ENCODE measurements at regions not wholly inside any gene's neighbourhood (a gene's known extent, or its start where the extent isn't known, plus 50 kb on each side); places are given as distances from the start of the nearest gene placed in this dataset.

DNA sequence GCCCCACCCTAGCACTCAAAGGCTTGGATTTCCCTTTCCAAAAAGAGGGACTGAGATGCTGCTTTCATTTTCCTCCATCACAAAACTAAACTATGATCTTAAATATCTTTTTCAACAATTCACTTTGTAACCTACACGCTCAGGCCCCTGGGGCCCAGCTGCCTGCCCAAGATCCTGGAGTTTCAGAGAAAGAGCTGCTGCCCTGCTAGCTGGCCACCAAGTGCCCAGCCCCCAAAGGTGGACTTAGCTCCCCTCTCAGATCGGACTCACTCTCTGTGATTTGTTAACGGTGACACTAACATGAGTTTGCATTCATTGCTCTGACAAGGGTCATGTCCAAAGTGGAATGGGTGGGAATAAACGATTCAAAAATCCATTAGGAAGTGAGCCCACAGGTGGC is 119.6 kb upstream of the SMAD3 start:
- DNase-seq (ENCODE audit: low read depth): no peak

DNA sequence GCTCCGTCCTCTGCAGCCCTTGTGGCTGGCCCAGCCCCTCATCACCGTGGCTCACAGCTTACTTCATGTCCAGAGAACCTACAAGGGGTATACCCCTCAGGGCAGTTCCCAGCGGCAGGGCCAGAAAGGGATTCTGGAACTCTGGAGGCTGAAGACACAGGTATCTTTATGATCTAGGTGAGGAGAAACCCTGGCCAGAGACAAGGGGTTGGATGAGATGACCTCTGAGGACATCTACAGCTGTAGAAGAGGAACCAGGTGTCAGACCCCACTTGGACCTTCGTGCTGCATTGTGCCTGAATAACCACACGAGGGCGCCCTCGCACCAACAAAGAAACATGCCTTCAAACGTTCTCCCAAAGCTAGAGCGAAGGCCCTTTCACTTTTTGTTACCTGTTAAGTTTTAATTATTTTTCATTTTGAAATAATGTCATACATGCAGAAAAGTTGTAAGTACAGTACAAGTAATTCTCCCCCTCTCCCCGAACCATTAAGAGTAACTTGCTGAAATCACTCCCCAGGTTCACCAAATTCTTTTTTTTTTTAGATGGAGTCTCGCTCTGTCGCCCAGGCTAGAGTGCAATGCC is 118.7 kb upstream of the SMAD3 start:
- peak; percentile 44 for DNase-seq (ENCODE audit: low read depth)

DNA sequence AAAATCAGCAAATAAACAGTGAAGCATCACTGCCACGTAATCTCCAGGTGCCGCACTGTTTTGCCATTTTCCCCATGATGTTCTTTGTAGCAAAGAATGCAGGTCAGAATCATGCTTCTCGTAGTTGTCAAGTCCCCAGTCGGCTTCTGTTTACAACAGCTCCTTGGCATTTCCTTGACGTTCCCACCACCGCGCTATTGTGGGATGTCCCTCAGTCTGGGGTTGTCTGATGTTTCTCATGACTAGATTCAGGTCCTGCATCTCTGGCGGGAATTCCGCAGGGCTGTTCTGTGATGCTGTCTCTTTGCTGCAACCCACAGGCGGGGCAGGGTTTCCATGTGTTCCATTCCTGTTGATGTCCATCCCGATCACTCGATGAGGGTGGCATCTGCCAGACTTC is 117.9 kb upstream of the SMAD3 start:
- DNase-seq (ENCODE audit: low read depth): no peak

DNA sequence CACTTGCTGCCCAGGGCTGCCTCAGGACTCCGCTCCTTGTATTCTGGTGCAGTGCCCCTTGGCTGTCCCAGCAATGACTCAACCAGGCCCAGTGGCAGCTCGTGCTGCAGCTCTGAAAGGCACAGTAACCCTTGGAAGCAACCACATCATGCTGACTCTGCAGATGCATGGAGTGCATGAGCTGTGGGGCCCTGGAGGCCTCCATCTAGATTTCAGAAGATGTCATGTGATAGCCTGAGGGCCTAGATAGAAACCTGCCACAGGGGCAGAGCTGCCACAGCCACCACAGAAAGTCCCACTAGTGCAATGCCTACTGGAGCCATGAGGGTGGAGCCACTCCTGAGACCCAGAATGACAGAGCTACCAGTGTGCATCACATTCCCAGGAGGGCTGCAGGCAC is 117.1 kb upstream of the SMAD3 start:
- peak; percentile 46 for DNase-seq (ENCODE audit: low read depth)

DNA sequence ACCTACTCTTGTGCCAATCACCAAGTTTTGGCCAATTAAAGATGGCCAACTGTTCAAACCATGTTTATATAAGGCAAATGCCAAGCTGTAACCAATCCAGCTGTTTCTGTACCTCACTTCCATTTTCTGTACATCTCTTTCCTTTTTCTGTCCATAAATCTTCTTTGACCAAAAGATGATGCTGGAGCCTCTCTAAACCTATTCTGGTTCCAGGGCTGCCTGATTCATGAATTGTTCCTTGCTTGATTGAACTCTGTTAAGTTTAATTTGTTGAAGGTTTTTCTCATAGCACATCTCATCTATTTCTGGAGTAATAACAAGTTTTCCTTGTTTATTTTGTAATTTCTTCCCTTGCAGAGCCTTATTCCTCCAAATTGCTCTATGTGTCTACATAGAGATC is 115.3 kb upstream of the SMAD3 start:
- no peak for DNase-seq (ENCODE audit: low read depth)

DNA sequence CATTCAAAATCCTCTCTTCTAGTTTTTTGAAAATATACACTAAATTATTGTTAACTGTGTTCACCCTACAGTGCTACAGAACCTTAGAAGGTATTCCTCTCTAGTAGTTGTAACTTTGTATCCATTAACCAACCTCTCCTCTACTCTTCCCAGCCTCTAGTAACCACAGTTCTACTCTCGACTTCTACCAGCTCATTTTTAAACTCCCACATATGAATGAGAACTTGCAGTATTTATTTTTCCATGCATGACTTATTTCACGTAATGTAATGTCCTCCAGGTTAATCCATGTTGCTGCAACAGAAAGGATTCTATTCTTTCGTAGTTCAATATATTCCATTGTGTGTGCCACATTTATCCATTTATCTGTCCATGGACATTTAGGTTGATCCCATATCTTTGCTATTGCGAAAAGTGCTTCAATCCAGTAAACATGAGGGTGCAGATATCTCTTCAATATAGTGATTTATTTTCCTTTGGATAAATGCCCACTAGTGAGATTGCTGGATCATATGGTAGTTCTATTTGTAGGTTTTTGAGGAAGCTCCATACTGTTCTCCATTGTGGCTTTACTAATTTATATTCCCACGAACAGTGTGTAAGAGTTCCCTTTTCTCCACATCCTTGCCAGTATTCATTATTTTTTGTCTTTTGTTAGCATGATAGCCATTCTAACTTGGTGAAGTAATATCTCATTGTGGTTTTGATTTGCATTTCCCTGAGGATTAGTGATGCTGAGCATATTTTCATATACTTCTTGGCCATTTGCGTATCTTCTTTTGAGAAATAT is 113.7 kb upstream of the SMAD3 start:
- DNase-seq (ENCODE audit: low read depth): peak; percentile 45

DNA sequence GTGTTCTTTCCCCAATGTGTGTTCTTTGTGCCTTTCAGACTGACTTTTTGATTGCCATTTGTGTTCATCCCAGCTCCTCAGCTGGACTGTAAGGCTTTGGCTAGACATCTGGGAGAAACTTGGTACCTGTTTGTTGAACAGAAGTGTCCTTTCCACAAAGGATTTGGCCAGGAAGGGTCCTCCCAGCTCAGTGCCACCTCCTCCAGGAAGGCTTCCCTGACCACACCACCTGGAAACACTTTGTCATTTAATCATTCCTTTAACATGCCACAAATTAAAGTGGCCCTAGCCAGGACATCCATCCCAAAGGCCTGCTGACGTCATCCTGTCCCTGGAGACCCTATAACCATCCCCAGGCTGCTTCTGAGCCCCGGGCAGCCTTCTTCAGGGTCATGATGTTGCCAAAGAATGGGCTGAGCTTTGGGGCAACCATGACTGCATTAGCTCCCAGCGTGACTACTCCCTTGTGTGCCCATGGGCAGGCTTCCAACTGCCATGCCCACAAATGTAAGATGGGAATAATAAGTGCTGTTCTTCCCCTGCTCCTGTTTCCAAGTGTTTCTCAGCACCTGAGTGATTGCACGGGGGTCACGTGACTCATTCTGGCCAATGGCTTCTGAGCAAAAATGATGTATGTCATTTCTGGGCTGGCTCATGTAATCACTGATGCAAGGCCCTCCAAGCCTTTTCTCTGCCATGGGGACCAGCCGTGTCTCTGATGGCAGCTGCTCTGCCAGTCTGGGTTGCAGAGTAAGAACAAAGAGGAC is 112.5 kb upstream of the SMAD3 start:
- no peak for DNase-seq (ENCODE audit: low read depth)

DNA sequence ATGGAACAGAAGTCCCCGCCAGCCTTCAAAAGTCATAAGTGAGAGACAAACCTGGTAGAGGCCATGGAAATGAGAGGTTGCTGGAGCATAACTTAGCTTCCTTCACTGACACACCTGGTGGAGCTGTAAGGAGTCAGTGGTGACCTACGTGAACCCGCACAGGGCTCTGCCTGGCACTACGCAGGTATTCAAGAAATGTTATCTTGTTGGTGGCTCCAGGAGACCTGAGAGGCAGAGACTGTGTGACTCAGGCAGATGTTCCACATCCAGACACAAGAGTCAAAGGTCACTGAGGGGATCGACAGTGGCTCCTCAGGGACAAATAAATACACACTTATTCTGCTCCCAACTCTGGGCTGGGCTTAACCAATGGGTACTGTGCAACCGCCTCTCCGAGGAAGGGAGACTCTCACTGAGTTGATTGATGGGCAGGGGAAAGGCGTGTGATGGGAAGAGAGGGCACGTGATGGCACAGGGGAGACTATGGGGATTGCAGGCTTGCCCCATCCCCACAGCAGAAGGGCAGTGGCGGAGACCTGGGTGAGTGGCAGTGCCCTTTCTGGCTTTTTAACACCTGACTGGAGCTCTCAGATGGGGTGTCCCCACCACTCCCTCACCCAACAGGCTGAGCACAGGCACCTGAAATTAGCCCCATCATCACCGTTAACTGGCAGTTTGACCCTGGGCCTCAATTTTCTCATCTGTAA is 111.7 kb upstream of the SMAD3 start:
- no peak for DNase-seq (ENCODE audit: low read depth)

DNA sequence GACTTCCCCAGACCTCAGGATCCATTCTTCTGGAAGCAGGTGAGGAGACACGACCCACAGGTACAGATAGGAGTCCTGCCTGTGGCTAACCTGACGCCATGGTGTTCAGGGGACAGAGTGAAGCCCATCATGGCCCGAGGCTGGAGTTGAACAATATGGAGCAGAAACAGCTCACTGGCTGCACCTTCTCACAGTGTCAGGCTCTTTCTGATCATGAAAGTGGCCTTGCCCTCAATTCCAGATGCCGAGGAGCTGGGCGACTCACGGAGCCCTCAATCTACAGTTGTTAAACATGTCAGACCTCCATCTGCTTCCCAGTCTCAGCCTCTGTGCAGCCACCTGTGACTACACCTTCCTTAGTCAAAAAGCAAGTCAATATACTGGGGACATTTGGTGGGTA is 110.8 kb upstream of the SMAD3 start:
- DNase-seq (ENCODE audit: low read depth): no peak

DNA sequence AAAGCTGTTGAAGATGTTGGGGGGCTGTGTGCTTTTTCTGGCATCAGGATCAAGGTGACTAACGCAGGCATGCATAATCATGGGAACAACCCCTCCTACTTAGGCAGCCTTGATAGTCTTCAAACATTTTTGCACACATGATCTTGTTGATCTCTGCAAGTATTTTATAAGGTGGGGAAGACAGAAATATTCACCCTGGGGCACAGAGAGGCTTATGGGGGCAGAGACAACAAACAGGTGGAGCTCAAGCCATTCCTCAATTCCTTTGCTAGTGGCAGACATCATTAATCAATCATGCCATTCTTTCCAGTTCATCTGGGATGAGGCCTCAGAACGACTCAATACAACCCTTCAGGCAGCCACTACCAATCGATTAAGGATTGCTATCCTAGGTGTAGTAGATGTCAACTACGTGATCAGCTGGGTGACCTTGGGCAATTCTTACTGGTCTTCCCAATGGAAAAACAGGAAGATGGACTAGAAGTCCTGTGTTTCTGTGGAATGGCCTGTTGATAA is 110.3 kb upstream of the SMAD3 start:
- DNase-seq (ENCODE audit: low read depth): no peak

DNA sequence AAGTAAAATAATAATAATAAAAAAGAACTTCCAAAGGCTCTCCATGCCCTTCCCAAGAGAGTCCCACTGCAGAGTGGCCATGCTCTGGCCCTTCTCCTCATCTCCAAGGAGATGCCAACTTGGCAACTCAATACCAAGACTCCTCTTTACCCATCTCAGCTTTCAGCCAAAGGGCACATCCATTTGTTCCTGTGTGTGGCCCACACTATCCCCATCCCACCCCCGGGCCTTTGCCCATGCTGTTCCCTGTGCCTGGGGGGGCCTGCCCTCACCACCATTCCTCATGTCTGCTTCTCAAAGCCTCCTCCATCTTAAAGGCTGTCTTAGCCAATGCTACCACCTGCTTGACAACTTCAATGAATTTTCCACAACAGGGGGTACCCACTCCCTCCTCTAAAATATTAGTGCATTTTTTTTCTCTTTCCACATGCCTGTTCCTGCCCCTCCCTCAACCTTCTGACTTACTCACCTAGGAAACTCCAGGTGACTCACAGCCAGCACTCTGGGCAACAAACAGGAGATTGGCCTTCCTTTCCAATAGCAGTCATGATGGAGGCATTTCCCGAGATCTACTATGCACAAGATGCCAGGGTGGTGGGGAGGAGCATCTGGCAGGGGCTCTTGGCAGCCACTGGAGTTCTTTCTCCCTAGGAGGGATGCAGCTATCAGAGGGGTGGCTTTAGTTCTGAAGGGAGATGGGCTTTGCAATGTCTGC is 109.4 kb upstream of the SMAD3 start:
- no peak for DNase-seq (ENCODE audit: low read depth)

DNA sequence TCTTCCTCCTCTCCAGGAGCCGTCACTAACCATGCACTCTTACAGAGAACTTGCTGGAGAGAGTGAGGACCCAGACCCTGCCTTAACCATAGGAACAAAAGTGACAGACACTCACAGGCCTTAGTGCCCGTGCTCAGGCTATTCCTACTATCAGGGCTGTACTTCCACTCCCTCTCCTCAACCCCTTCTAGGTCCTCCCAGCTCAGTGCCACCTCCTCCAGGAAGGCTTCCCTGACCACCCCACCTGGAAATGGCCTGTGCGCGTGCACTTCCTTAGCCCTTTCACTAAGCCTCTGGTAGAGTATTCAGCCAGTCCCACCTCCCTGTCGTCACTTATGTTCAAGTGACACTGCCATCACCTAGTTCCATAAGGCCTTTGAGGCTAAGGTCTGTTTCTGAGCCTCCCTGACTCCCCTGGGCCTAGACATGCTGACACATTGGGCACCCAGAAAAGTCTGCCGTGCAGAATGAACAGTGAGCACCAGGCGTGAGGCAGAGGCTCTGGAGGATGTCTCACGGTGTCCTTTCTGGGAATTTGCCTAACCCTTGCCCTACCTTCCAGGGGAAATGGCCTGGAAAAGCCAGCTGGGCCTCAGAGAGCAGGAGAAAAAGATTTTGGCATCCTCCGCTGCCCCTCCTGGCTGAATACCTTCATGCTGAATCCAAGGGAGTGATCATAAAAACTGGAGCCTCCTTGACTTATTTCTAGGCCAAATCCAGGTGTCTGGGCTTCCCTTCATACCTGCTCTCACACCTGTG is 108.6 kb upstream of the SMAD3 start:
- no peak for DNase-seq (ENCODE audit: low read depth)

DNA sequence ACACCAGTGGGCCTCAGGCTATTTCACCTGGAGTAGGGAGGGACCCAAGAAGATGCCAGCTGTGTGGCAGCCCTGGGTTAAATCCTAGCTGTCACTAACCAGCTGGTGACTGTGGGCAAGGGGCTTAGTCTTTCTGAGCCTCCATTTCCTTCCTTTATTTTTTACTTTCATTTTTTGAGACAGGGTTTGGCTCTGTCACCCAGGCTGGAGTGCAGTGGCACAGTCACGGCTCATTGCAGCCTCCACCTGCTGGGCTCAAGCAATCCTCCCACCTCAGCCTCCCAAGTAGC is 108.0 kb upstream of the SMAD3 start:
- no peak for DNase-seq (ENCODE audit: low read depth)

DNA sequence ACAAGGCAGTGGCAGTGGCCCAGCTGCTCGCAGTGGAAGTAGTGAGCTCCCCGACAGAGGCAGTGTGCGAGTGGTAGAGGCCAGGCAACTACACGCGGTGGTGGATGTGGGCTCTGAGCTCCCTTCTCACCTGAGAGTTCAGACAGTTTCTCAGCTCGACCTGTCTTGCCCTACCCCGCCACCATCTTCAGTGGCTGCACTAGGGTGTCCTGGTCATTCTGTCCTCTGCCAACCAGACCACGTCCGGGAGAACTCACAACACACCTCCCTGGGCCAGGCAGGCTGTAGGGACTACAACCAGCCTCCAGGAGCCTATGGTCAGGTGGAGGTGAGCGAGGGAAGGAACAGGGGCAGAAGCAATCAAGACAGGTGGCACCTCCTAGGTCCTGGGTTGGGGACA is 106.3 kb upstream of the SMAD3 start:
- DNase-seq (ENCODE audit: low read depth): no peak

DNA sequence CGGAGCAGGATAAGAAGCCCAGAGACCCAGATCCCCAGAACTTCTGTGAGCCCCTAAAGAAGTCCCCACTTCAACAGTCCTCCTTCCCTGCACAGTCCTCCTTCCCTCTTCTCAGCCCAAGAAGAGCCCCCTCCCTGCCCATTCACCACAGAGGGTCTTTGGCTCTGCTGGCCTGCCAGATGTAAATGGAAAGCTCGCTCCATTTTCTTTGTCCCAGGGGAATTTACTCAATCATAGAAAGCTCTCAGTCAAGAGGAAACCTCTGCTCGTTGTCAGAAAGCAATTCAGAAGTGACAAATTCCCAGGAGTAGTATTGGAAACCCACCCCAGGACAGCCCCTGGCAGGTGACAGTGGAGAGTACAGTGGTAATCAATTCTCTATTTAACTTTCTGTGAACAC is 105.5 kb upstream of the SMAD3 start:
- no peak for DNase-seq (ENCODE audit: low read depth)

DNA sequence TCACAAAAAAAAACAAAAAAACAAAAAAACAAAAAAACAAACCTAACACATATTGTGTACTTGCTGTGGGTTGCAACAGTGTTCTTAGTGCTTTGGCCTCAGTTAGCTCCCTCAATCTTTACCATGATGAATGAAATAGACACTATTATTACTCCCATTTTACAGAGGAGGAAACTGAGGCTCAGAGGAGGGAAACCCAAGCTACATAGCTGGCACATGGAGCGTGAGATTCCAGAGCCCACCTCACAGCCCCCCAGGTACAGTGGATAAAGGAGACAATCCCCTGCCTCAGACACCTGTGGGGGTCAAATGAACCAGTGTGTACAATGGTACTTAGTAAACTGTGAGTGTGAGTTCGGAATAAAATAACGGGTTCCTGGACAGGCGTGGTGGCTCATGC is 104.9 kb upstream of the SMAD3 start:
- no peak for DNase-seq (ENCODE audit: low read depth)

DNA sequence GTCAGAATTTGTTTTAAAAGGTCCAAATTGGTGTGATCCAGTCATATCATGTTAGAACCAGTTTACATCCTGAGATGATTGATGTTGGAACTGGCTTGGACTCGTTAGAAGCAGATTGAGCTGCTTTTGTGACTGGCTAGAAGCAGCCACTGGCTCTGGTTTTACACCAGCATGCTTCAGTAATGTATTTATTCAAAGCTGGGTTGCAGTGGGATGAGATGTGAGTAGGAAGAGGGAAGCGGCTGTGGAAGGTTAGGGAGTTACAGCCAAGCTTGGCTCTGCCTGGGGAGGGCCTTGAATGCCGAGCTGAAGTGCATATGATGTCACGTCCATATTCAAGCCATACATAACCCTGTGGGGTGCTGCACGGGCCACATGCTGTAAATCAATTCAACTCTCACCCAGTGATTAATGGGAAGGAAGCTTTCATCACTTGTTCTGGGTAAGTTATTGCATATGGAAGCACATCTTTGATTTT is 104.0 kb upstream of the SMAD3 start:
- DNase-seq (ENCODE audit: low read depth): no peak

DNA sequence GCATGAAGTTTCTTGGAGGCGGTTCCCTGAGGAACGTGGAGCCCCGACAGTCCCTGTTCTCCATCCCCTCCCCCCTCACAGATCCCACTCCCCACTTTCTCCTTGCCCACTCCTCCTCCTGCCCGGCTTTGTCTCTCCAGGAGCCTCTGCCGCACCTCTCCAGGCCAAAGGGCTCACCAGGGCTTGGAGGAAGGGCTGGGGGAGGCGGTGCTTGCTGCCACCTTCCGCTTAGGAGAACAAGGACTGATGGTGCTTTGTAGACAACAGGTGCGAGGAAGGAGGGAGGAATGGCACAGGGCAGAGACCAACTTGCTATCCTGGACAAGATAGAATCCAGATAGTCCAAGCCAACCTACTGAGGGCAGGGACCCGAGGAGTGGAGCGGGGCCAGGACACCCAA is 103.5 kb upstream of the SMAD3 start:
- DNase-seq (ENCODE audit: low read depth): no peak

DNA sequence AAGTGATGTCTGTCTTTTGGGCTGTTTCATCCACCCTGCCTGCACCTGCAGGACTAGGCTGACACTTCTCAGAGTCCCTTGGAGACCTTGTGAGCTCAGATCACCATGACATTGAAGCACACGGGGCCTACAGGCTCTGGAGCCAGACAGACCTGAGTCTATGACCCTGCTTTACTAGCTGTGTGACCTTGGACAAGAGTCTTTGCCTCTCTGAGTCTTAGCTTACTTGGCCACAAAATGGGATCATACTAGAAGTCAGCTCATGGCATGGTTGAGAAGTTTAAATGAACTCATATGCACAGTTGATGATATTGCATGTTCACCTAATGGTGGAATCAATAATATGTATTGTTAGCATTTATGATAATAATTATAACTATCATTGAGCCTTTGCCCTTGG is 102.9 kb upstream of the SMAD3 start:
- no peak for DNase-seq (ENCODE audit: low read depth)

DNA sequence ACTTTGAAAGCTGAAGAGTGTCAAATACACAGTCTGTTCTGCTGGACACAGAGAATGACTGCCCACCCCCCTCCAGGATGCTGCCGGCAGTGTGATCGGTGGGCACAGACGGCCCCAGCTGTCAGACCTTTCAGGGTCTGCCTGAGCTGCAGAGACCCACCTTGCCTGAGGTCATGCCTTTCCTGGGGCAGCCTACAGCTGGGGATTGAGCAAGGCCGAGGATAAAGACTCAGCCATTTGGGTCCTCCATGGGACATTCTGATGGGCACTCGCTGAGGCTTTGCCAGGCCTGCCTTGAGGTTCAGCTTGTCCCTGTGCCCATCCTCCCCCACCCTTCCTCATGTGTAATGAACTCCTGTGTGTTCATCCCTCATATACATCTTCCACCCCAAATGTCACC is 102.3 kb upstream of the SMAD3 start:
- no peak for DNase-seq (ENCODE audit: low read depth)

DNA sequence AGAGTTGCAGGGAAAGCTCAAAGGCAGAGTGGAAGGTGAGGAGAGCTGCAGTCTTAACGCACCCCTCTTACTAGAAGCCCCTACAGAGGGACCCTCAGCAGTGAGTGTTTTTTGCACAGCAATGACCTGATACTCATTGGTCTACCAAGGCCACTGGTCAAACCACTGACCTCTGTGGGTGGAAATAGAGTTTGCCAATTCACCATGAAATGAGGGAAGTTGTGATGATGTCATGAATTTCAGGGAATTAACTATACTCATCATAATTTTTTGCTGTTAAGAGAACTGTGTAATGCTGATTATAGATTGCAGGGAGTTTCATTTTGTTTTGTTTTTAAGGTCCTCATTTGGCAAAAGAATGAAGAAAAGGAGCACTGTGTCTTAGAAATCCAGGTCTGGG is 101.7 kb upstream of the SMAD3 start:
- DNase-seq (ENCODE audit: low read depth): no peak

All from fibroblast of gingiva (primary cell).